GM12878 (cell line): ENCODE measurements at regions not wholly inside any gene's neighbourhood (a gene's known extent, or its start where the extent isn't known, plus 50 kb on each side); places are given as distances from the start of the nearest gene placed in this dataset.

Experiments used
- BCLAF1 ChIP-seq: fragments of 450-650 bp; IDR thresholded peaks from 2 replicates; pipeline ENCODE4 v1.6.1; 2017; ENCODE audit warnings: antibody characterized with exemption, mild to moderate bottlenecking, moderate library complexity
- CREM ChIP-seq: IDR thresholded peaks from 2 replicates; pipeline ENCODE4 v1.6.1; 2014; ENCODE audit warnings: antibody characterized with exemption, low read depth
- CTCF ChIP-seq, 3 experiments: IDR thresholded peaks in 2 of 3; conservative IDR thresholded peaks in 1 of 3; 2 replicates each; pipeline ENCODE4 v1.5.1; 2011; ENCODE audit warnings: low read depth in 3 of 3, low read length in 3 of 3, mild to moderate bottlenecking in 3 of 3, control low read depth in 2 of 3, moderate library complexity in 2 of 3, inconsistent platforms in 1 of 3, mixed read lengths in 1 of 3; ENCODE audit not compliant: control insufficient read depth in 2 of 3, insufficient read depth in 1 of 3; ENCODE audit errors: extremely low read depth in 1 of 3
- FOXM1 ChIP-seq: IDR thresholded peaks from 2 replicates; pipeline ENCODE4 v1.6.1; 2012; ENCODE audit warnings: low read depth, mild to moderate bottlenecking, inconsistent platforms, low read length, moderate library complexity
- GABPA ChIP-seq: IDR thresholded peaks from 2 replicates; pipeline ENCODE4 v1.6.1; 2014; ENCODE audit warnings: antibody characterized with exemption, low read depth, mild to moderate bottlenecking, inconsistent platforms
- MXI1 ChIP-seq: fragments of 150-350 bp; IDR thresholded peaks from 2 replicates; pipeline ENCODE4 v1.6.1; 2011; ENCODE audit warnings: low read depth, mild to moderate bottlenecking, inconsistent platforms, low read length, improper control_type of control experiment
- MYB ChIP-seq: fragments of 150-350 bp; IDR thresholded peaks from 2 replicates; pipeline ENCODE4 v1.6.1; 2014; ENCODE audit warnings: mild to moderate bottlenecking, low read depth, low read length, borderline replicate concordance
- NFYB ChIP-seq: IDR thresholded peaks from 2 replicates; pipeline ENCODE4 v1.6.1; 2011; ENCODE audit warnings: low read depth, mild to moderate bottlenecking, low read length, improper control_type of control experiment, moderate library complexity; ENCODE audit not compliant: insufficient read depth
- POLR2AphosphoS2 ChIP-seq: IDR thresholded peaks from 2 replicates; pipeline ENCODE4 v1.6.1; 2011; ENCODE audit warnings: low read depth, mild to moderate bottlenecking, low read length, improper control_type of control experiment, moderate library complexity
- POU2F2 ChIP-seq: IDR thresholded peaks from 3 replicates; pipeline ENCODE4 v1.6.1; 2011; ENCODE audit warnings: low read depth, mild to moderate bottlenecking, low read length, borderline replicate concordance
- RELA ChIP-seq: fragments of 450-650 bp; IDR thresholded peaks from 2 replicates; pipeline ENCODE4 v1.8.0; 2014; ENCODE audit warnings: borderline replicate concordance; ENCODE audit not compliant: partially characterized antibody
- TAF1 ChIP-seq: IDR thresholded peaks from 2 replicates; pipeline ENCODE4 v1.6.1; 2011; ENCODE audit warnings: mild to moderate bottlenecking, low read depth, low read length, borderline replicate concordance
- YY1 ChIP-seq: IDR thresholded peaks from 2 replicates; pipeline ENCODE4 v1.6.1; 2011; ENCODE audit warnings: low read depth, mild to moderate bottlenecking, low read length
- ZNF274 ChIP-seq: IDR thresholded peaks from one replicate; pipeline ENCODE4 v1.8.0; 2011; ENCODE audit not compliant: insufficient read length, insufficient read depth

GRCh38 chr3:194277104-194277785, 73.9 kb downstream of the CPN2 start:
- TF ChIP-seq TAF1 (no peak), NFYB (no peak), YY1 (no peak), POU2F2 (no peak), MYB (no peak), CREM (no peak), GABPA (no peak), MXI1 (no peak), ZNF274 (no peak), CTCF (IDR thresholded peaks at IDR 0.05 in 2 of 3, conservative IDR thresholded peaks at IDR 0.05 in 1 of 3; ENCODE audit: control insufficient read depth in 2 of 3, extremely low read depth in 1 of 3, insufficient read depth in 1 of 3, low read depth in 3 of 3, low read length in 3 of 3) (no peak), RELA (no peak), BCLAF1 (no peak), POLR2AphosphoS2 (no peak), FOXM1 (no peak)
